ENCODE measurements at regions not wholly inside any gene's neighbourhood (a gene's known extent, or its start where the extent isn't known, plus 50 kb on each side); places are given as distances from the start of the nearest gene placed in this dataset.

GRCh38 chr3:110855207-110855606 lies 216.4 kb upstream of the NECTIN3 start:
- DNase-seq (ENCODE audit: low read depth, low spot score) = no peak
- H3K9ac ChIP-seq (ENCODE audit: insufficient read length) = no peak overlapping the region

GRCh38 chr3:110856916-110857315 lies 214.7 kb upstream of the NECTIN3 start:
- Histone ChIP-seq H3K27ac (no peak overlapping the region), H3K36me3 (ENCODE audit: insufficient read depth, low read length) (no peaks in the 10 kb centered on the region), H3K9me3 (ENCODE audit: low read depth, low read length) (no peaks in the 10 kb centered on the region), H3K9ac (ENCODE audit: insufficient read length) (no peak overlapping the region), H3K4me3 (no peak overlapping the region)
- DNase-seq (ENCODE audit: low read depth, low spot score) = no peak
- no peak for TF ChIP-seq POLR2AphosphoS5 (IDR thresholded peaks at IDR 0.05; ENCODE audit: borderline replicate concordance, low read depth, low read length)
- no peak for TF ChIP-seq EZH2 (IDR thresholded peaks at IDR 0.05)
- no peak for TF ChIP-seq FOXP2 (optimal IDR thresholded peaks at IDR 0.05; ENCODE audit: control extremely low read depth, extremely low read length, insufficient read depth)

More at GRCh38 chr3:110855207-110855606, 216.4 kb upstream of the NECTIN3 start:
- Histone ChIP-seq H3K9me3 (ENCODE audit: low read depth, low read length) (no peaks in the 10 kb centered on the region), H3K4me3 (no peak overlapping the region), H3K36me3 (ENCODE audit: insufficient read depth, low read length) (no peaks in the 10 kb centered on the region), H3K27ac (no peak overlapping the region)
- TF ChIP-seq EZH2 (IDR thresholded peaks at IDR 0.05) (no peak), POLR2AphosphoS5 (IDR thresholded peaks at IDR 0.05; ENCODE audit: borderline replicate concordance, low read depth, low read length) (no peak), FOXP2 (optimal IDR thresholded peaks at IDR 0.05; ENCODE audit: control extremely low read depth, extremely low read length, insufficient read depth) (no peak)

DNA sequence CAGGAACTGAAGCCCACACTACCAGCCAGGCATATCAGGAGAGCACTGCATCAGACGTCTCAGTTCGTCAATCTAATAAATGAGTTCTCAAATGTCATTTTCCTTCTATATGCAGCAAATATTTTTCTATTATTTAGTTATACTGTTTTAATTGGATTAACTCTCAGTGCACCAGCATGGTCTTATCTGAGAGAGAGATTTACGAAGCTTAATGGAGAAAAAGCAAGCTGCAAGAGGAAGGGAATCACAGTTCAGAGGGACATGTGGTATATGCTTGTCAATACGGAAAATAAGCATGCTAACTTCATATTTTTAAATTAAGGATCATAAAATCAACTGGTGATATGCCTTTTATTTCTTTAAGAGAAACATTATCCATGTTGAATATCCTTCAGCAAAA lies 213.1 kb upstream of the NECTIN3 start:
- DNase-seq (ENCODE audit: low read depth, low spot score) = no peak
- H3K9ac ChIP-seq (ENCODE audit: insufficient read length) = no peak overlapping the region
- no peaks in the 10 kb centered on the region for H3K9me3 ChIP-seq (ENCODE audit: low read depth, low read length)
- no peak for TF ChIP-seq POLR2AphosphoS5 (IDR thresholded peaks at IDR 0.05; ENCODE audit: borderline replicate concordance, low read depth, low read length)
- no peak for TF ChIP-seq FOXP2 (optimal IDR thresholded peaks at IDR 0.05; ENCODE audit: control extremely low read depth, extremely low read length, insufficient read depth)
- TF ChIP-seq EZH2 (IDR thresholded peaks at IDR 0.05) = no peak
- H3K27ac ChIP-seq = no peak overlapping the region
- H3K4me3 ChIP-seq = no peak overlapping the region
- no peaks in the 10 kb centered on the region for H3K36me3 ChIP-seq (ENCODE audit: insufficient read depth, low read length)

- no peak for DNase-seq (ENCODE audit: low read depth, low spot score)
- no peaks in the 10 kb centered on the region for H3K36me3 ChIP-seq (ENCODE audit: insufficient read depth, low read length)
- TF ChIP-seq FOXP2 (optimal IDR thresholded peaks at IDR 0.05; ENCODE audit: control extremely low read depth, extremely low read length, insufficient read depth) (no peak), EZH2 (IDR thresholded peaks at IDR 0.05) (no peak)
Measured at GRCh38 chr3:110859336-110859735, 212.3 kb upstream of the NECTIN3 start.

DNA sequence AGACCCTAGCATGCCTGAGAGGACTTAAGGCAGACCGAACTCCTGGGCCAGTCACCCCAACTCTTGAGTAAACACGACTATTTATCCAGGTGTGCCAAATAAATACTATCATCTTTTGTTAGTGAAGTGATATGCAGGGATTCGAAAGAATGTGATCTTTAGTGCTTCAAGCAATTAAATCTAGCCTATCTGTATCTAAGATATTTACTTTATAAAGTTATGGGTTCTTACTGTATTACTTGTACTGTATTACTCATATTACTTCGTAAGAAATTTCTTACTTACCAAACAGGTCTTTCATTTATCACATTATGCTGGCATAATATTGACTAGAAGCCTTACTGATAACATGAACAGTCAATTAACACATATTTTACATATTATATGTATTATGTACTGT lies 211.6 kb upstream of the NECTIN3 start:
- Histone ChIP-seq H3K9ac (ENCODE audit: insufficient read length) (no peak overlapping the region), H3K27ac (no peak overlapping the region), H3K9me3 (ENCODE audit: low read depth, low read length) (no peaks in the 10 kb centered on the region), H3K36me3 (ENCODE audit: insufficient read depth, low read length) (no peaks in the 10 kb centered on the region), H3K4me3 (no peak overlapping the region)
- DNase-seq (ENCODE audit: low read depth, low spot score) = no peak
- TF ChIP-seq FOXP2 (optimal IDR thresholded peaks at IDR 0.05; ENCODE audit: control extremely low read depth, extremely low read length, insufficient read depth) (no peak), EZH2 (IDR thresholded peaks at IDR 0.05) (no peak), POLR2AphosphoS5 (IDR thresholded peaks at IDR 0.05; ENCODE audit: borderline replicate concordance, low read depth, low read length) (no peak)

More at GRCh38 chr3:110859336-110859735, 212.3 kb upstream of the NECTIN3 start:
- Histone ChIP-seq H3K27ac (no peak overlapping the region), H3K9me3 (ENCODE audit: low read depth, low read length) (no peaks in the 10 kb centered on the region), H3K9ac (ENCODE audit: insufficient read length) (no peak overlapping the region), H3K4me3 (no peak overlapping the region)

DNA sequence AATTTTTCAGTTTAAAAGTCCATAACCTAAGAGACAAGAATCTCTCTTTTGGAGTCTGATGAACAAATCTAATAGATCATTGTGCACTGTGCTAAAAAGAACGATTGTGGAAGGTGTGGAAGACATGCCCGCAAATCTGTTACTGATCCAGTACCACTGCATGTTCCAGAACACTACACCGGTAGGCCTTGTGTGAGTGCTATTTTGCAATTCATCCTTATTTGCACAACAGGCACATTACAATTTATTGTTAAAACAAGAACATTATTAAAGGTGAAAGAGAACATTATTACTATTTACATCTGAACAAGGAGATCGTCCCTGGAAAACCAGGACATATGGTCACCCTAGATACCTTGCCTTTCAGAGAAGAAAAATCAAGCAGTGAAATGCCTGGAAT lies 205.7 kb upstream of the NECTIN3 start:
- Histone ChIP-seq H3K4me3 (no peak overlapping the region), H3K36me3 (ENCODE audit: insufficient read depth, low read length) (no peaks in the 10 kb centered on the region), H3K27ac (no peak overlapping the region), H3K9me3 (ENCODE audit: low read depth, low read length) (no peaks in the 10 kb centered on the region), H3K9ac (ENCODE audit: insufficient read length) (no peak overlapping the region)
- no peak for DNase-seq (ENCODE audit: low read depth, low spot score)
- TF ChIP-seq FOXP2 (optimal IDR thresholded peaks at IDR 0.05; ENCODE audit: control extremely low read depth, extremely low read length, insufficient read depth) (no peak), POLR2AphosphoS5 (IDR thresholded peaks at IDR 0.05; ENCODE audit: borderline replicate concordance, low read depth, low read length) (no peak), EZH2 (IDR thresholded peaks at IDR 0.05) (no peak)

DNA sequence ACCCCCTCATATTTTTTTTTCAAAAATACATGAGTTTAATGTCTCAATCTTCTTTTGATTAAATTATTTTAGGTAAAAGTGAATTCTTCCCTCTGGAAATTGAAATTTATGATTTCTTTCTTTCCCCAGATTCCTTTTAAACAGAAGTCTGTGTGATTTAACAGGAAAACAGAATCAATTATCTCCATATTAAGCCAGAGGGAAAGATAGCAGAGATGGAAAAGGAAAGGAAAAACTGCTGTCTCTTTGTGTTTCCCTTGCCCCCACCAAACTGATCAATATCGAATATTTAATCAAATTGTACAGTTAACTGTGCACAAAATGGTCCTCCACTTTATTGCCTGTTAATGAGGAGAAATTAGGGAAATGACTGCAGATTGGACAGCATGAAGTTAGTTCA lies 203.5 kb upstream of the NECTIN3 start:
- Histone ChIP-seq H3K27ac (no peak overlapping the region), H3K4me3 (no peak overlapping the region)
- TF ChIP-seq EZH2 (IDR thresholded peaks at IDR 0.05) = no peak
- TF ChIP-seq FOXP2 (optimal IDR thresholded peaks at IDR 0.05; ENCODE audit: control extremely low read depth, extremely low read length, insufficient read depth) = no peak
- TF ChIP-seq POLR2AphosphoS5 (IDR thresholded peaks at IDR 0.05; ENCODE audit: borderline replicate concordance, low read depth, low read length) = no peak

GRCh38 chr3:110869736-110870135 lies 201.9 kb upstream of the NECTIN3 start:
- TF ChIP-seq POLR2AphosphoS5 (IDR thresholded peaks at IDR 0.05; ENCODE audit: borderline replicate concordance, low read depth, low read length) (no peak), FOXP2 (optimal IDR thresholded peaks at IDR 0.05; ENCODE audit: control extremely low read depth, extremely low read length, insufficient read depth) (no peak), EZH2 (IDR thresholded peaks at IDR 0.05) (no peak)
- Histone ChIP-seq H3K9me3 (ENCODE audit: low read depth, low read length) (no peaks in the 10 kb centered on the region), H3K4me3 (no peak overlapping the region), H3K27ac (no peak overlapping the region), H3K9ac (ENCODE audit: insufficient read length) (no peak overlapping the region), H3K36me3 (ENCODE audit: insufficient read depth, low read length) (no peaks in the 10 kb centered on the region)
- DNase-seq (ENCODE audit: low read depth, low spot score) = no peak

More for the DNA sequence above, 203.5 kb upstream of the NECTIN3 start:
- DNase-seq (ENCODE audit: low read depth, low spot score) = no peak
- Histone ChIP-seq H3K9me3 (ENCODE audit: low read depth, low read length) (no peaks in the 10 kb centered on the region), H3K9ac (ENCODE audit: insufficient read length) (no peak overlapping the region), H3K36me3 (ENCODE audit: insufficient read depth, low read length) (no peaks in the 10 kb centered on the region)

DNA sequence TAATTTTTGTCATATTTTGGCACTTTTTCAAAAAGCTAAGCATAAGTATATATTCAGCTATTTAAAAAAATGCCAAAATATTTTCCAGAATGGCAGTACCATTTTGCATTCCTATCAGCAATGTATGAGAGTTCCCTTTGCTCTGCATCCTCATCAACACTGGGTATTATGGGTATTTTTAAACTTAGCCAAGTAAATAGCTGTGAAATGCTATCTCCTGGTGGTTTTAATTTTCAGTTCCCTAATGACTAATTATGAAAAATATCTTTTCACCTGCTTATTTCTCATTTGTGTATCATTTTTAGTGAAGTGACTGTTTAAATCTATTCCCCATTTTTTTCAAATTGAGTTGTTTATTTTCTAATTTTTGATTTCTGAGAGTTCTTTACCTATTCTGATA lies 199.7 kb upstream of the NECTIN3 start:
- no peak for DNase-seq (ENCODE audit: low read depth, low spot score)
- Histone ChIP-seq H3K27ac (no peak overlapping the region), H3K36me3 (ENCODE audit: insufficient read depth, low read length) (no peaks in the 10 kb centered on the region), H3K9ac (ENCODE audit: insufficient read length) (no peak overlapping the region), H3K9me3 (ENCODE audit: low read depth, low read length) (no peaks in the 10 kb centered on the region), H3K4me3 (no peak overlapping the region)
- no peak for TF ChIP-seq POLR2AphosphoS5 (IDR thresholded peaks at IDR 0.05; ENCODE audit: borderline replicate concordance, low read depth, low read length)
- TF ChIP-seq EZH2 (IDR thresholded peaks at IDR 0.05) = no peak
- no peak for TF ChIP-seq FOXP2 (optimal IDR thresholded peaks at IDR 0.05; ENCODE audit: control extremely low read depth, extremely low read length, insufficient read depth)

All from SK-N-MC (cell line).